Activated T-cell treated with anti-CD3 and anti-CD28 coated beads, Interleukin-2, amount 50 U/mL, for 4 hours (primary cell): ENCODE measurements at regions not wholly inside any gene's neighbourhood (a gene's known extent, or its start where the extent isn't known, plus 50 kb on each side); places are given as distances from the start of the nearest gene placed in this dataset.

Source experiments
- ATAC-seq, 2 donors: fragments of 200-7000 bp; cut with Tn5 transposase; one replicate each; pipeline ENCODE4 v1.10.0; 2021
- DNase-seq: peaks from one replicate; pipeline ENCODE4 v3.0.0-alpha.2; 2020
- H3K27me3 Mint-ChIP-seq: one replicate; pipeline ENCODE4 v1.8.0; 2021; ENCODE audit warnings: low read depth, mixed read lengths
- H3K36me3 Mint-ChIP-seq: one replicate; pipeline ENCODE4 v1.8.0; 2022; ENCODE audit warnings: mixed read lengths; ENCODE audit not compliant: insufficient read depth
- H3K4me1 Mint-ChIP-seq: one replicate; pipeline ENCODE4 v1.8.0; 2021; ENCODE audit warnings: low read depth, mixed read lengths
- H3K4me3 Mint-ChIP-seq: one replicate; pipeline ENCODE4 v1.8.0; 2021; ENCODE audit warnings: mild to moderate bottlenecking, moderate library complexity, mixed read lengths
- H3K9me3 Mint-ChIP-seq: one replicate; pipeline ENCODE4 v1.8.0; 2021; ENCODE audit warnings: mixed read lengths

- Mint-ChIP-seq H3K36me3 (no peaks in the 10 kb centered on the region), H3K27me3 (peaks cover 14% of the 10 kb centered on the region), H3K4me1 (no peaks in the 10 kb centered on the region), H3K9me3 (no peaks in the 10 kb centered on the region), H3K4me3 (no peak overlapping the region)
- DNase-seq (no peak), ATAC-seq (no peak)
Observed at GRCh38 chr16:80122115-80122514, 418.7 kb upstream of the DYNLRB2 start.

- H3K4me3 Mint-ChIP-seq = no peak overlapping the region
- H3K27me3 Mint-ChIP-seq = peaks cover 14% of the 10 kb centered on the region
- no peaks in the 10 kb centered on the region for H3K4me1 Mint-ChIP-seq
- ATAC-seq (no peak), DNase-seq (no peak)
- H3K36me3 Mint-ChIP-seq = no peaks in the 10 kb centered on the region
- H3K9me3 Mint-ChIP-seq = no peaks in the 10 kb centered on the region
Observed at GRCh38 chr16:80121522-80121909, 419.3 kb upstream of the DYNLRB2 start.

GRCh38 chr16:80120899-80121521, 419.8 kb upstream of the DYNLRB2 start:
- H3K9me3 Mint-ChIP-seq = no peaks in the 10 kb centered on the region
- no peak overlapping the region for H3K4me3 Mint-ChIP-seq
- no peak for ATAC-seq
- peaks cover 14% of the 10 kb centered on the region for H3K27me3 Mint-ChIP-seq
- no peak for DNase-seq
- H3K4me1 Mint-ChIP-seq = no peaks in the 10 kb centered on the region
- no peaks in the 10 kb centered on the region for H3K36me3 Mint-ChIP-seq

GRCh38 chr16:80117556-80118130, 423.1 kb upstream of the DYNLRB2 start:
- H3K4me3 Mint-ChIP-seq = no peak overlapping the region
- peaks cover 12% of the 10 kb centered on the region for H3K27me3 Mint-ChIP-seq
- ATAC-seq (no peak), DNase-seq (no peak)
- no peaks in the 10 kb centered on the region for H3K4me1 Mint-ChIP-seq
- H3K36me3 Mint-ChIP-seq = no peaks in the 10 kb centered on the region
- no peaks in the 10 kb centered on the region for H3K9me3 Mint-ChIP-seq

- no peak for DNase-seq
- no peaks in the 10 kb centered on the region for H3K4me1 Mint-ChIP-seq
- no peaks in the 10 kb centered on the region for H3K9me3 Mint-ChIP-seq
- H3K4me3 Mint-ChIP-seq = no peak overlapping the region
- no peak for ATAC-seq
- no peaks in the 10 kb centered on the region for H3K36me3 Mint-ChIP-seq
- H3K27me3 Mint-ChIP-seq = peaks cover 12% of the 10 kb centered on the region
Observed at GRCh38 chr16:80116711-80117110, 424.1 kb upstream of the DYNLRB2 start.

- ATAC-seq (no peak), DNase-seq (no peak)
- Mint-ChIP-seq H3K9me3 (no peaks in the 10 kb centered on the region), H3K27me3 (peaks cover 13% of the 10 kb centered on the region), H3K4me1 (no peaks in the 10 kb centered on the region), H3K36me3 (no peaks in the 10 kb centered on the region), H3K4me3 (no peak overlapping the region)
Observed at GRCh38 chr16:80114699-80115098, 426.1 kb upstream of the DYNLRB2 start.

GRCh38 chr16:80113873-80114574, 426.8 kb upstream of the DYNLRB2 start:
- Mint-ChIP-seq H3K27me3 (peaks cover 11% of the 10 kb centered on the region), H3K4me3 (no peak overlapping the region), H3K36me3 (no peaks in the 10 kb centered on the region), H3K4me1 (no peaks in the 10 kb centered on the region), H3K9me3 (no peaks in the 10 kb centered on the region)
- ATAC-seq (no peak), DNase-seq (no peak)

GRCh38 chr16:80109581-80109980, 431.2 kb upstream of the DYNLRB2 start:
- Mint-ChIP-seq H3K9me3 (no peaks in the 10 kb centered on the region), H3K4me3 (no peak overlapping the region), H3K27me3 (peaks cover 18% of the 10 kb centered on the region), H3K4me1 (no peaks in the 10 kb centered on the region), H3K36me3 (no peaks in the 10 kb centered on the region)
- no peak for ATAC-seq
- no peak for DNase-seq

GRCh38 chr16:80107900-80108299, 432.9 kb upstream of the DYNLRB2 start:
- Mint-ChIP-seq H3K4me1 (no peaks in the 10 kb centered on the region), H3K36me3 (no peaks in the 10 kb centered on the region), H3K4me3 (no peak overlapping the region), H3K9me3 (no peaks in the 10 kb centered on the region), H3K27me3 (peaks cover 28% of the 10 kb centered on the region)
- ATAC-seq = no peak
- no peak for DNase-seq

- H3K4me3 Mint-ChIP-seq = no peak overlapping the region
- H3K36me3 Mint-ChIP-seq = no peaks in the 10 kb centered on the region
- ATAC-seq (no peak), DNase-seq (no peak)
- H3K4me1 Mint-ChIP-seq = no peaks in the 10 kb centered on the region
- peaks cover 25% of the 10 kb centered on the region for H3K27me3 Mint-ChIP-seq
- no peaks in the 10 kb centered on the region for H3K9me3 Mint-ChIP-seq
Observed at GRCh38 chr16:80105751-80106150, 435.0 kb upstream of the DYNLRB2 start.

- DNase-seq (no peak), ATAC-seq (no peak)
- no peaks in the 10 kb centered on the region for H3K9me3 Mint-ChIP-seq
- no peak overlapping the region for H3K4me3 Mint-ChIP-seq
- no peaks in the 10 kb centered on the region for H3K4me1 Mint-ChIP-seq
- no peaks in the 10 kb centered on the region for H3K36me3 Mint-ChIP-seq
- peaks cover 28% of the 10 kb centered on the region for H3K27me3 Mint-ChIP-seq
Observed at GRCh38 chr16:80105160-80105559, 435.6 kb upstream of the DYNLRB2 start.

- H3K27me3 Mint-ChIP-seq = peaks cover 26% of the 10 kb centered on the region
- no peak overlapping the region for H3K4me3 Mint-ChIP-seq
- DNase-seq (no peak), ATAC-seq (no peak)
- no peaks in the 10 kb centered on the region for H3K36me3 Mint-ChIP-seq
- no peaks in the 10 kb centered on the region for H3K9me3 Mint-ChIP-seq
- no peaks in the 10 kb centered on the region for H3K4me1 Mint-ChIP-seq
Observed at GRCh38 chr16:80104401-80104800, 436.4 kb upstream of the DYNLRB2 start.

- Mint-ChIP-seq H3K36me3 (no peaks in the 10 kb centered on the region), H3K27me3 (peaks cover 34% of the 10 kb centered on the region), H3K4me1 (no peaks in the 10 kb centered on the region), H3K9me3 (peaks cover 3% of the 10 kb centered on the region), H3K4me3 (no peak overlapping the region)
- no peak for ATAC-seq
- DNase-seq = no peak
Observed at GRCh38 chr16:80103463-80103862, 437.3 kb upstream of the DYNLRB2 start.

- DNase-seq (no peak), ATAC-seq (no peak)
- H3K4me3 Mint-ChIP-seq = no peak overlapping the region
- no peaks in the 10 kb centered on the region for H3K36me3 Mint-ChIP-seq
- no peaks in the 10 kb centered on the region for H3K4me1 Mint-ChIP-seq
- peaks cover 30% of the 10 kb centered on the region for H3K27me3 Mint-ChIP-seq
- peaks cover 13% of the 10 kb centered on the region for H3K9me3 Mint-ChIP-seq
Observed at GRCh38 chr16:80100846-80101451, 439.8 kb upstream of the DYNLRB2 start.

- H3K27me3 Mint-ChIP-seq = peaks cover 29% of the 10 kb centered on the region
- H3K4me3 Mint-ChIP-seq = no peak overlapping the region
- ATAC-seq (no peak), DNase-seq (no peak)
- peaks cover 13% of the 10 kb centered on the region for H3K9me3 Mint-ChIP-seq
- H3K4me1 Mint-ChIP-seq = no peaks in the 10 kb centered on the region
- H3K36me3 Mint-ChIP-seq = no peaks in the 10 kb centered on the region
Observed at GRCh38 chr16:80100186-80100585, 440.6 kb upstream of the DYNLRB2 start.
